HG02610 (cell line): ENCODE measurements at regions not wholly inside any gene's neighbourhood (a gene's known extent, or its start where the extent isn't known, plus 50 kb on each side); places are given as distances from the start of the nearest gene placed in this dataset.

Source experiments
- ATAC-seq: cut with Tn5 transposase; IDR thresholded peaks from one replicate; pipeline ENCODE4 v1.9.1; 2021; ENCODE audit warnings: mild to moderate bottlenecking, moderate library complexity; ENCODE audit not compliant: unreplicated experiment

DNA sequence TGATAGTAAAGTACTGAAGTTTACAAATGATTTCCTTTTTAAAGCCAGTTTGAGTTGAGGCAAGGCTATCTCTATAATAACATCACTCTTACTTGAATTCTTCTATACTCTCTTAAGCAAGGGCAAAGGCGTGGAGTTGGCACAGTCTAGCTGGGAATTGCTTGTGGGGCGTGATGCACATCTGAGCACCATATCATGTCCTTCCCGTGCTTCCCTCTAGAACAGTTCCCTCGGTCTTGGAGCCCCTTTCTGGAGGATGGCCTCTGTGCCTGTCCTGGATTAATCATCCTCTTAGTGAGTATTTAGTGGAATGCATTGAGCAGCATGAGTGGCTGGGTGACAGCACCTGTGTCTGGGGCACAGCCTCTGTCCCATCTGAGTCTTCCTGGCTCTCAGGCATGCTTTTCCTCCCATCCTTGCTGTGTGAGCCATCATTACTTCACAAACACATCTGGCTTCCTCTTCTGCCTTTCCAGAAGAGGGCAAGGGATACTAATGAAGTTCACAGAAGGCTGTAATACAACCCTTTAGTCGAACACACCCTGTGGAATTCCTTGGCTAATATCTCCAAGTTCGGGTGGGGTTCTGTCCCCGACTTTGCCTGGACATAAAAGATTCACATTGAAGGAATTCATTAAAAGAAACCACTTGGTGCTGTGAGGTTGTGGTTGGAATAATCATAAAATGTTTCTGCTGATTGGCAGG is 188.2 kb downstream of the FNDC1 start:
- no peak for ATAC-seq

DNA sequence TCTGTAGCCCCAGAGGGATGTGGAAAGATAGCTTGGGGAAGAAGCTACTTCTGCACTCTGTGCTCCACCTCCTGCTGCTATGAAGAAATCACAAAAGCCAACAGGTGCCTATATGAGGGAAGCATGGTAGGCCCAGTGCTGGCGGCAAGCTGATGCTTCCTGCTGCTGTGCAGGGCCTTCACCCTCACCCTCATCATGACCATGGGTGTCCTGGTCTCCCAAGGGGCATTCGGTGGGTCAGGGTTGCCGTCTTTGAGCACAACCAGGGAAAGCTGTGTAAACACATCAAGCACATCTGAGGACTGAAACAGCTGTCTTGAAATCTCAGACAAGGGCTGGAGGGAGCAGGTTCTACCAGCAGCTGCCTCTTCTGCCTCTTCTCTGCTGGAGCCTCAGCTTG is 184.0 kb downstream of the FNDC1 start:
- no peak for ATAC-seq

DNA sequence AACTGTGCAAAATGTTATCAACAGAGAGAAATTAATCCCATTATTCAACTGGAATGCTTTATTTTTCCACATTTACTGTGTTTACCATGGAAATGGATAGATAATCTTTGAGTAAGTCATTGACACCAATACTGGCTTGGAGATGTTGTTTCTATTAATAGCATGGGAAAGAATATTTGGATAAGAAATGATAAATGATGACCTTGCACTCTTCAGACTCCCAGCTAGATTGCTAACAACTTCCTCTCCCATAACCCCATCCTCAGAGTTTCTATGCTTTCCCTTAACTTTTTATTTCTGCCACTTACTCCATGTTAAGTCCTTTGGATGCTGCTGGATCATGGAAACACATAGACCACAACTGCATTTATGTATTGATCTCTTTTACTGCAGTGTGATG is 182.5 kb downstream of the FNDC1 start:
- no peak for ATAC-seq

DNA sequence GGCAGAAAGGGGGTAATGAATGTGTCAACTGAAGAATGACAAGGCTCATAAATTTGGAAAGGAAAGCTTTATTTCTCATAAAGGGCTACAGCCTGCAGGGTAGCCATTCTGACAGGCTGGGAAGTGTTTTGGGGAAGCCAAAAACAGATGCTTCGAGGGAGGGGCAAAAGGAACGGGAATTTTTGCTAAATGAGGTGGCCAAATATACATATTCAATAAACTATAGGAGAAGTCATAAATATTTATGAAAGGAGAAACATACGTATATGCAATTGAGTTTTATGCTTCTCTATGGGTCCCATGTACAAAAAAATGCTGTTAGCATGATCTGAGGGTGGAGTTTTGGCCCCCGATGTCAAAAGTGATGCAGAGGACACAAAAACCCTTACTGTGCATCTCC is 180.7 kb downstream of the FNDC1 start:
- ATAC-seq, result no peak

DNA sequence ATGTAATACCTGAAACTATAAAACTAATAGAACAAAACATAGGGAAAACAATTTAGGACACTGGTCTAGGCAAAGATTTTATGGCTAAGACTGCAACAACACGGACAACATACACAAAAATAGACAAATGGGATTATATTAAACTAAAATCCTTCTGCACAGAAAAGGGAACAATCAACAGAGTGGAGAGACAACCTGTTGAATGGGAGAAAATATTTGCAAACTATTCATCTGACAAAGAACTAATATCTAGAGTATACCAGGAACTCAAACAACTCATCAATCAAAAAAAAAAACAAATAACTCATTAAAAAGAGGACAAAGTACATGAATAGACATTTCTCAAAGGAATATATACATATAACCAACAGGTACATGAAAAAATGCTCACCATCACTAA is 174.5 kb downstream of the FNDC1 start:
- no peak for ATAC-seq

DNA sequence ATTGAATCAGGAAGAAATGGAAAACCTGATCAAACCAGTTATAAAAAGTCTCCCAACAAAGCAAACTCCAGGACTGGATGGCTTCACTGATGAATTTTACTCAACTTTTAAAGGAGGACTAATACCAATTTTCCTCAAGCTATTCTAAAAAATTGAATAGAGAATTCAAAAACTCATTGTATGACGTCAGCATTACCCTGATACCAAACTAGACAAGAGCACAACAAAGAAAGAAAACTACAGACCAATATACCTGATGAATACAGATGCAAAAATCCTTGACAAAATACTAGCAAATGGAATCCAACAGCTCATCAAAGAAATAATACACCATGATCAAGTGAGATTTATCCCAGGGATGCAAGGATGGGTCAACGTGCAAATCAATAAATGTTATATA is 172.9 kb downstream of the FNDC1 start:
- no peak for ATAC-seq

DNA sequence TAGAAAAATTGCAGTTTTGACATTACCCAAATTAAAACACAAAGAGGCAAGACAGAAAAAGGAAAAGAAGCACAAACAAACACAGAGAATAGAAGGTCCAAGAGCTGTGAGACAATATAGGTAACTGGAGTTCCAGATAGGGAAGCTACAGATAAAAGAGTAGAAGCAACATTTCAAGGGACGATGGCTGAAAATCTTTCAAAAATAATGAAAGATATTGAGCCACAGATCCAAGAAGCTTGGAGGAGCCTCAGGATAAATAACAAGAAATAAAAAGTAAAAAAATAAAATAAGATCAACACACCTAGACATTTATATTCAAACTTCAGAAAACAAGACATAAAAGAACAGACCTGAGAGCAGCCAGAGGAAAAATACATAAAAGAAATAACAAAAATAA is 164.9 kb downstream of the FNDC1 start:
- ATAC-seq, result no peak

DNA sequence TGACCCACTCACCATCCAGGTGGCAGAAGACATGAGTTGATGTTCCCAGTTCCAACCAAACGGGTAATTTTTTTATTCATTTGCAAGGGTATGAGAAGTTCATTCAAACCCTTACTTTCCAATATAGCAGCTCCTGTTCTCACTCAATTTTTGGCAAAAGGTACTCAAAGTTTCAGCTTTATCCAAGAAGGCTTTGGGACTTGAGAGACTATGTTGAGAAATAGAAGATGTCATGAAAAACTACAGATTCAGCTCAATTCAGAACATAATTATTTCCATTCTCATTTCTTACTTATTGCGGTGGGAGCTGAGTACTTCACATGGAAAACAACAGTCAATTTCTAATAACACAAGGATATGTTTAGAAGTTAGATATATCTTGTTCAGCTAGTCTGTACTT is 162.3 kb downstream of the FNDC1 start:
- ATAC-seq, result no peak

DNA sequence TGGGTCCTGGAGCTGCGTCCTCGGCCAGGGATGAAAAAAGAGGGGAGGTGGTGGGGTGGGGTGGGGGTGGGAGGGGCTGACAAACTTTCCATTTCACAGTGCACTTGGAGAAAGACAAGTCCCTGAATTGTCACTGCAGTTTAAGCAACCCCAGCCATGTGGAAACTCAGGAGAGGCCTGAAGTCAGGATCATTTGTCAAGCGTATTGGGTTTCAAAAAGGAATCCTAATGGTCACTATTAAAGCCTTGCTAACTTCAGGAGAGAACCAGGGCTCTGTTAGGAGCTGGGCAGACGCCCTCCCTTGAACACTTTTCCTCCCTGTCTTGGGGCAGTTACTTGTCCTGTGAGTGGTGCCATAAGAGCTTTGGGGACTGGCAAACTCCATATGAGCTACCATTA is 159.9 kb downstream of the FNDC1 start:
- no peak for ATAC-seq

DNA sequence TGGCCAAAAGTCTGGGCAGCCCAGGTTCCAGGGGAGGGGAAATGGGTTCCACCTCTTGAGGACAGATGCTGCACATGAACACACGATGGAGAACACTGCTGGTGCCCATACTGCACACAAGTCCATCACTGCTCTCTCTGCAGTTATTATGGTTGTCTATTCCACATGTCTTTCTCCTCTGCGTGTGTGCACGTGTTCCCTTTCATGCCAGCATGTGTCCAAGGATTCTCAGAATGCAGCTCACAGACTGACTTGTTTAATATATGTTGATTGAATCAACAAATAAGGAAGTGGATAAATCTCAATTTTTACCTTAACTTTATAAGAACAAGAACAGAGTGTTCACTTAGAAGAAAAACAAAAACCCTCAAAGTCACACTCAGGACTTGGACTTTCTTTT is 158.9 kb downstream of the FNDC1 start:
- no peak for ATAC-seq

DNA sequence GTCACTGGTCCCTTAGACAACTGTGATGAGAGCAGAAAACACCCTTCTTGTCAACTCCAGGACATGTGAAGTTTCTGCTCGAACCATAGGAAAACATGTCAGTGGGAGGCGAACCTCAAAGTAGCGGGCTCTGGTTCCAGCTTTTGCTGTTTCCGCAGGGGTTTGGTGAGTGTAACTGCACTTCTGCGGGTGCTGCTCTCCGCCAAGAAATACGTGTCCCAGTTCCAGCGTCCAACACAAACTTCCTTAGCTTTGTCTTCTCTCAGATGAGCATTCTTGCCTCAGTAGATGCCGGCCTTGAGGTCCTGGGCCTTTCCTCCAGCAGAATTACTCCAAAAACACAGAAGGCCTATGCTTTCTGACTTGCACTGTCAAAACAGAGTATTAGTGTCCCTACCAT is 156.3 kb downstream of the FNDC1 start:
- no peak for ATAC-seq

DNA sequence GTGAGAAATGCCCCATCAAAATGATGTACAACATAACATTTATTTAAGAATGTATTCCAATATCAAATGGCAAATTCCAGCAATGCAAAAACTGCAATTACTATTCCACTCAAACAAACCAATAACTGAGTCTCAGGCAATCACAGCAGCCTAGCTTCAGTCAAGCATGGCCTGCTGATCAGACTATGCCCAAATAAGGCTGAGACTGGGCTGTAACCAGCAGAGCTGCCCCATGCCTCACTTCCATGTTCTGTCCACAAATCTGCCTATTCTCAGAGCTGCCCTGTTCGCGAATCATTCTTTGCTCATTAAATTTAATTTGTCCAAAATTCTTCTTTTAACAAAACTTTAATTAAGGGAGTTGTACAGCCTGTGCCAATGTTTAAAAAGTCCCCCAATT is 155.4 kb downstream of the FNDC1 start:
- ATAC-seq, result no peak
